CD4-positive, alpha-beta T cell (primary cell): ENCODE measurements at regions not wholly inside any gene's neighbourhood (a gene's known extent, or its start where the extent isn't known, plus 50 kb on each side); places are given as distances from the start of the nearest gene placed in this dataset.

Experiments
- ATAC-seq: fragments of 200-7000 bp; cut with Tn5 transposase; one replicate; pipeline ENCODE4 v1.10.0; 2022; ENCODE audit warnings: mild to moderate bottlenecking; ENCODE audit not compliant: poor library complexity
- CTCF ChIA-PET: fragments of 350-600 bp; sonication (Branson Sonifier 250); formaldehyde crosslinking; loops from one replicate; lab custom pipeline; 2021; ENCODE audit warnings: antibody characterized with exemption, inconsistent platforms; lab: Charles Lee
- POLR2A ChIA-PET: fragments of 350-600 bp; sonication (Branson Sonifier 250); formaldehyde crosslinking; loops from one replicate; lab custom pipeline; 2021; ENCODE audit warnings: antibody characterized with exemption, inconsistent platforms; lab: Charles Lee
- DNase-seq, 14 experiments: peaks; one replicate each; pipeline ENCODE4 v3.0.0-alpha.2; 2013 to 2020; ENCODE audit warnings: mixed read lengths in 2 of 14
- H3K27ac ChIP-seq, 2 donors: one replicate each; pipeline versions ENCODE4 v1.5.1 to v1.7.0; 2013; ENCODE audit warnings: low read length in 2 of 2, low read depth in 1 of 2, mild to moderate bottlenecking in 1 of 2
- H3K27me3 ChIP-seq, 2 experiments: 1 replicate in 1 of 2; 2 replicates in 1 of 2; pipeline versions ENCODE4 v1.6.1 to v1.7.0; 2013; ENCODE audit warnings: low read length in 2 of 2, control low read depth in 1 of 2, mild to moderate bottlenecking in 1 of 2, moderate library complexity in 1 of 2; ENCODE audit not compliant: insufficient read depth in 2 of 2, control insufficient read depth in 1 of 2
- H3K36me3 ChIP-seq: one replicate; pipeline ENCODE4 v1.6.1; 2013; ENCODE audit warnings: low read length, control low read depth; ENCODE audit not compliant: insufficient read depth
- H3K4me1 ChIP-seq: one replicate; pipeline ENCODE4 v1.6.1; 2013; ENCODE audit warnings: low read length, control low read depth; ENCODE audit not compliant: insufficient read depth
- H3K4me3 ChIP-seq: one replicate; pipeline ENCODE4 v1.5.1; 2013; ENCODE audit warnings: mild to moderate bottlenecking, low read length, moderate library complexity
- H3K9me3 ChIP-seq, 2 experiments: 1 replicate in 1 of 2; 2 replicates in 1 of 2; pipeline versions ENCODE4 v1.6.1 to v1.7.0; 2013; ENCODE audit warnings: low read length in 2 of 2, mild to moderate bottlenecking in 2 of 2, control low read depth in 1 of 2, moderate library complexity in 1 of 2; ENCODE audit not compliant: control insufficient read depth in 1 of 2, insufficient read depth in 1 of 2
- H3K27ac Mint-ChIP-seq: one replicate; pipeline ENCODE4 v1.8.0; 2020; ENCODE audit warnings: mixed read lengths
- H3K27me3 Mint-ChIP-seq: one replicate; pipeline ENCODE4 v1.8.0; 2021; ENCODE audit warnings: mixed read lengths
- H3K36me3 Mint-ChIP-seq: one replicate; pipeline ENCODE4 v1.8.0; 2021; ENCODE audit warnings: low read depth, mixed read lengths
- H3K4me1 Mint-ChIP-seq: one replicate; pipeline ENCODE4 v1.8.0; 2021; ENCODE audit warnings: low read depth, mixed read lengths
- H3K4me3 Mint-ChIP-seq: one replicate; pipeline ENCODE4 v1.8.0; 2020; ENCODE audit warnings: mild to moderate bottlenecking, mixed read lengths
- H3K9me3 Mint-ChIP-seq: one replicate; pipeline ENCODE4 v1.8.0; 2020; ENCODE audit warnings: mixed read lengths
- CTCF ChIP-seq: fragments of 200-600 bp; IDR thresholded peaks from one replicate; pipeline ENCODE4 v1.8.0; 2022; ENCODE audit warnings: antibody characterized with exemption, mild to moderate bottlenecking
- intact Hi-C, 2 experiments: fragments of 100-400 bp; cut with DNase I in 1 of 2; cut with micrococcal nuclease in 1 of 2; formaldehyde crosslinking; loops; one replicate each; pipeline versions ENCODE4 v1.15.1 to v1.9.0; 2023 to 2025; cut with DNase I, micrococcal nuclease

GRCh38 chr10:108462005-108462404, 1297.5 kb upstream of the SORCS1 start:
- peaks cover 6% of the 10 kb centered on the region for H3K9me3 Mint-ChIP-seq
- H3K36me3 ChIP-seq: no peaks in the 10 kb centered on the region
- H3K36me3 Mint-ChIP-seq: no peaks in the 10 kb centered on the region
- no peaks in the 10 kb centered on the region for H3K4me1 ChIP-seq
- intact Hi-C loops: no loop called here
- no peak for ATAC-seq
- H3K4me3 Mint-ChIP-seq: no peak overlapping the region
- H3K27ac Mint-ChIP-seq: no peak overlapping the region
- H3K9me3 ChIP-seq: peaks cover 0 to 8% of the 10 kb centered on the region in 2 experiments
- H3K27me3 ChIP-seq: peaks cover 0 to 10% of the 10 kb centered on the region in 2 experiments
- CTCF ChIA-PET: no interaction called here
- TF ChIP-seq CTCF: no peak
- peaks cover 5% of the 10 kb centered on the region for H3K27me3 Mint-ChIP-seq
- no peak overlapping the region for H3K4me3 ChIP-seq
- H3K27ac ChIP-seq: no peak overlapping the region
- DNase-seq: no peak
- H3K4me1 Mint-ChIP-seq: no peaks in the 10 kb centered on the region
- POLR2A ChIA-PET: no interaction called here

GRCh38 chr10:108454793-108455192, 1290.3 kb upstream of the SORCS1 start:
- ATAC-seq: no peak
- no peaks in the 10 kb centered on the region for H3K27me3 Mint-ChIP-seq
- no peak overlapping the region for H3K4me3 ChIP-seq

GRCh38 chr10:108454224-108454623, 1289.7 kb upstream of the SORCS1 start:
- Mint-ChIP-seq H3K27ac (no peak overlapping the region), H3K36me3 (no peaks in the 10 kb centered on the region), H3K4me3 (no peak overlapping the region), H3K27me3 (no peaks in the 10 kb centered on the region), H3K9me3 (peaks cover 13% of the 10 kb centered on the region), H3K4me1 (no peaks in the 10 kb centered on the region)
- no peaks in the 10 kb centered on the region for H3K27me3 ChIP-seq
- intact Hi-C loops: no loop called here
- H3K36me3 ChIP-seq: no peaks in the 10 kb centered on the region
- TF ChIP-seq CTCF: no peak
- DNase-seq (no peak), ATAC-seq (no peak)
- no peak overlapping the region for H3K27ac ChIP-seq
- CTCF ChIA-PET: no interaction called here
- H3K4me1 ChIP-seq: no peaks in the 10 kb centered on the region
- no peak overlapping the region for H3K4me3 ChIP-seq
- no peaks in the 10 kb centered on the region for H3K9me3 ChIP-seq
- POLR2A ChIA-PET: no interaction called here

More at GRCh38 chr10:108454793-108455192, 1290.3 kb upstream of the SORCS1 start:
- no peak for TF ChIP-seq CTCF
- DNase-seq: no peak
- Mint-ChIP-seq H3K36me3 (no peaks in the 10 kb centered on the region), H3K4me3 (no peak overlapping the region), H3K27ac (no peak overlapping the region), H3K4me1 (no peaks in the 10 kb centered on the region), H3K9me3 (peaks cover 10% of the 10 kb centered on the region)
- intact Hi-C loops: no loop called here
- H3K4me1 ChIP-seq: no peaks in the 10 kb centered on the region
- H3K36me3 ChIP-seq: no peaks in the 10 kb centered on the region
- CTCF ChIA-PET: no interaction called here
- no peak overlapping the region for H3K27ac ChIP-seq
- no peaks in the 10 kb centered on the region for H3K27me3 ChIP-seq
- no peaks in the 10 kb centered on the region for H3K9me3 ChIP-seq
- POLR2A ChIA-PET: no interaction called here
